Natural killer cell (primary cell): ENCODE measurements at regions not wholly inside any gene's neighbourhood (a gene's known extent, or its start where the extent isn't known, plus 50 kb on each side); places are given as distances from the start of the nearest gene placed in this dataset.

ENCODE experiments used
- ATAC-seq, 3 donors: fragments of 150-1000 bp in 2 of 3; fragments of 200-7000 bp in 1 of 3; cut with Tn5 transposase; 1 replicate in 1 of 3; 2 replicates in 2 of 3; pipeline ENCODE4 v1.10.0; 2021; ENCODE audit warnings: mild to moderate bottlenecking in 2 of 3, moderate library complexity in 2 of 3
- DNase-seq, 2 donors: peaks; one replicate each; pipeline versions ENCODE4 v3.0.0 to v3.0.0-alpha.2; 2013 to 2021; ENCODE audit warnings: mixed read lengths in 1 of 2
- H3K27ac ChIP-seq: one replicate; pipeline ENCODE4 v1.5.1; 2013; ENCODE audit warnings: mild to moderate bottlenecking, low read length
- H3K27me3 ChIP-seq: one replicate; pipeline ENCODE4 v1.6.1; 2013; ENCODE audit warnings: low read length; ENCODE audit not compliant: control insufficient read depth, insufficient read depth
- H3K36me3 ChIP-seq: one replicate; pipeline ENCODE4 v1.6.1; 2013; ENCODE audit warnings: low read length; ENCODE audit not compliant: control insufficient read depth, insufficient read depth
- H3K4me1 ChIP-seq: one replicate; pipeline ENCODE4 v1.6.1; 2013; ENCODE audit warnings: low read length; ENCODE audit not compliant: control insufficient read depth, insufficient read depth
- H3K4me3 ChIP-seq: one replicate; pipeline ENCODE4 v1.5.1; 2013; ENCODE audit warnings: low read length
- H3K9me3 ChIP-seq: one replicate; pipeline ENCODE4 v1.6.1; 2013; ENCODE audit warnings: low read length; ENCODE audit not compliant: control insufficient read depth, insufficient read depth
- H3K27ac Mint-ChIP-seq, 2 donors: one replicate each; pipeline ENCODE4 v1.8.0; 2022; ENCODE audit warnings: mild to moderate bottlenecking in 2 of 2, mixed read lengths in 2 of 2, moderate library complexity in 1 of 2
- H3K27me3 Mint-ChIP-seq, 2 donors: one replicate each; pipeline ENCODE4 v1.8.0; 2022; ENCODE audit warnings: low read depth in 2 of 2, mixed read lengths in 2 of 2
- H3K36me3 Mint-ChIP-seq: one replicate; pipeline ENCODE4 v1.8.0; 2022; ENCODE audit warnings: mixed read lengths
- H3K4me1 Mint-ChIP-seq, 2 donors: one replicate each; pipeline ENCODE4 v1.8.0; 2022; ENCODE audit warnings: mixed read lengths in 2 of 2
- H3K4me3 Mint-ChIP-seq: one replicate; pipeline ENCODE4 v1.8.0; 2022; ENCODE audit warnings: mild to moderate bottlenecking, moderate library complexity, mixed read lengths
- H3K9me3 Mint-ChIP-seq, 2 donors: one replicate each; pipeline ENCODE4 v1.8.0; 2022; ENCODE audit warnings: mixed read lengths in 2 of 2
- CTCF ChIP-seq: fragments of 200-600 bp; IDR thresholded peaks from one replicate; pipeline ENCODE4 v1.8.0; 2022; ENCODE audit warnings: antibody characterized with exemption
- WGBS: methylation state at CpG from one replicate; pipeline ENCODE4 v1.1.7; 2013; ENCODE audit warnings: missing lambda C conversion rate; ENCODE audit not compliant: insufficient coverage; 5-methylcytosine and 5-hydroxymethylcytosine counted together
- intact Hi-C: fragments of 100-400 bp; cut with micrococcal nuclease; formaldehyde crosslinking; loops from one replicate; pipeline ENCODE4 v1.14.2; 2022

GRCh38 chr4:95979961-95980876, 140.3 kb downstream of the PDHA2 start:
- no peak for ATAC-seq

GRCh38 chr4:95980877-95981360, 141.0 kb downstream of the PDHA2 start:
- no peak overlapping the region for H3K4me3 ChIP-seq
- H3K4me3 Mint-ChIP-seq, result no peak overlapping the region
- H3K27me3 ChIP-seq, result no peaks in the 10 kb centered on the region
- no peak overlapping the region for H3K27ac ChIP-seq
- WGBS, result 87% methylated on average over 3 of the region's 3 CpGs
- H3K36me3 ChIP-seq, result no peaks in the 10 kb centered on the region
- ATAC-seq (no peak), DNase-seq (no peak)
- no peak for TF ChIP-seq CTCF
- H3K9me3 ChIP-seq, result no peaks in the 10 kb centered on the region
- H3K9me3 Mint-ChIP-seq, result peaks cover 0 to 9% of the 10 kb centered on the region in 2 donors
- H3K27ac Mint-ChIP-seq, result no peak overlapping the region
- intact Hi-C loops, result no loop called here
- H3K27me3 Mint-ChIP-seq, result no peaks in the 10 kb centered on the region
- H3K36me3 Mint-ChIP-seq, result no peaks in the 10 kb centered on the region
- H3K4me1 ChIP-seq, result peaks cover 4% of the 10 kb centered on the region
- peaks cover 7 to 11% of the 10 kb centered on the region in 2 donors for H3K4me1 Mint-ChIP-seq

More at GRCh38 chr4:95979961-95980876, 140.3 kb downstream of the PDHA2 start:
- Histone ChIP-seq H3K36me3 (no peaks in the 10 kb centered on the region), H3K27ac (no peak overlapping the region), H3K9me3 (no peaks in the 10 kb centered on the region), H3K4me3 (no peak overlapping the region), H3K4me1 (peaks cover 4% of the 10 kb centered on the region), H3K27me3 (no peaks in the 10 kb centered on the region)
- peaks cover 7% of the 10 kb centered on the region in 2 donors for H3K4me1 Mint-ChIP-seq
- H3K27me3 Mint-ChIP-seq, result no peaks in the 10 kb centered on the region
- H3K4me3 Mint-ChIP-seq, result no peak overlapping the region
- H3K36me3 Mint-ChIP-seq, result no peaks in the 10 kb centered on the region
- H3K9me3 Mint-ChIP-seq, result peaks cover 0 to 9% of the 10 kb centered on the region in 2 donors
- DNase-seq, result no peak
- no peak overlapping the region for H3K27ac Mint-ChIP-seq
- TF ChIP-seq CTCF, result no peak
- intact Hi-C loops, result no loop called here
- WGBS, result 92% methylated on average over 13 of the region's 13 CpGs

GRCh38 chr4:95981591-95981990, 141.7 kb downstream of the PDHA2 start:
- no peaks in the 10 kb centered on the region for H3K36me3 Mint-ChIP-seq
- no peak overlapping the region for H3K4me3 Mint-ChIP-seq
- Histone ChIP-seq H3K27me3 (no peaks in the 10 kb centered on the region), H3K9me3 (no peaks in the 10 kb centered on the region), H3K4me1 (peaks cover 4% of the 10 kb centered on the region), H3K4me3 (no peak overlapping the region), H3K27ac (no peak overlapping the region), H3K36me3 (no peaks in the 10 kb centered on the region)
- no peak for TF ChIP-seq CTCF
- 81% methylated on average over 2 of the region's 2 CpGs for WGBS
- ATAC-seq (no peak), DNase-seq (no peak)
- intact Hi-C loops, result no loop called here
- no peak overlapping the region for H3K27ac Mint-ChIP-seq
- H3K27me3 Mint-ChIP-seq, result no peaks in the 10 kb centered on the region
- peaks cover 0 to 12% of the 10 kb centered on the region in 2 donors for H3K9me3 Mint-ChIP-seq
- peaks cover 7 to 11% of the 10 kb centered on the region in 2 donors for H3K4me1 Mint-ChIP-seq
